Vagina (tissue), 2 donors: ENCODE measurements at regions not wholly inside any gene's neighbourhood (a gene's known extent, or its start where the extent isn't known, plus 50 kb on each side); places are given as distances from the start of the nearest gene placed in this dataset.

Source experiments
- CTCF ChIP-seq, 3 experiments: fragments of 450-650 bp in 2 of 3; fragments of 200-600 bp in 1 of 3; sonication (generic) in 1 of 3; IDR thresholded peaks; one replicate each; pipeline ENCODE4 v1.5.1; 2017 to 2019; ENCODE audit warnings: antibody characterized with exemption in 3 of 3, mild to moderate bottlenecking in 2 of 3, moderate library complexity in 2 of 3
- POLR2A ChIP-seq, 2 donors: fragments of 450-650 bp; IDR thresholded peaks; one replicate each; pipeline ENCODE4 v1.6.1; 2017; ENCODE audit warnings: antibody characterized with exemption in 2 of 2, mild to moderate bottlenecking in 2 of 2, moderate library complexity in 2 of 2
- POLR2AphosphoS5 ChIP-seq, 2 donors: sonication (generic); formaldehyde crosslinking; IDR thresholded peaks; one replicate each; pipeline ENCODE4 v1.9.0; 2017; ENCODE audit warnings: antibody characterized with exemption in 2 of 2, mild to moderate bottlenecking in 2 of 2, low read depth in 1 of 2; ENCODE audit not compliant: insufficient read depth in 1 of 2

- TF ChIP-seq CTCF (IDR thresholded peaks at IDR 0.05) = peak in 1 of 3 experiments; percentile 9
- no peak for TF ChIP-seq POLR2A (IDR thresholded peaks at IDR 0.05)
- peak in 1 of 2 donors; percentile 24 for TF ChIP-seq POLR2AphosphoS5 (IDR thresholded peaks at IDR 0.05; ENCODE audit: insufficient read depth in 1 of 2, low read depth in 1 of 2)
Measured at GRCh38 chr15:66842710-66843441, 140.8 kb downstream of the SMAD6 start.
